ENCODE measurements at regions not wholly inside any gene's neighbourhood (a gene's known extent, or its start where the extent isn't known, plus 50 kb on each side); places are given as distances from the start of the nearest gene placed in this dataset.

GRCh38 chr4:179415037-179415846 is 1973.0 kb upstream of the AGA start:
- Histone ChIP-seq H3K9me3 (replicated peaks; ENCODE audit: low read length) (no peaks in the 10 kb centered on the region), H3K27me3 (ENCODE audit: control insufficient read depth, insufficient read depth, low read length) (no peaks in the 10 kb centered on the region), H3K4me3 (ENCODE audit: low read length) (no peak overlapping the region), H3K36me3 (ENCODE audit: insufficient read depth, low read length) (no peaks in the 10 kb centered on the region), H3K4me1 (ENCODE audit: control insufficient read depth, insufficient read depth, low read length) (no peaks in the 10 kb centered on the region), H3K4me2 (ENCODE audit: low read length) (no peak overlapping the region), H3K9ac (ENCODE audit: low read depth, low read length) (no peak overlapping the region)

GRCh38 chr4:179415847-179416223 is 1973.6 kb upstream of the AGA start:
- Histone ChIP-seq H3K9me3 (replicated peaks; ENCODE audit: low read length) (no peaks in the 10 kb centered on the region), H3K27me3 (ENCODE audit: control insufficient read depth, insufficient read depth, low read length) (no peaks in the 10 kb centered on the region), H3K36me3 (ENCODE audit: insufficient read depth, low read length) (no peaks in the 10 kb centered on the region), H3K4me1 (ENCODE audit: control insufficient read depth, insufficient read depth, low read length) (no peaks in the 10 kb centered on the region), H3K9ac (ENCODE audit: low read depth, low read length) (no peak overlapping the region), H3K4me3 (ENCODE audit: low read length) (no peak overlapping the region), H3K4me2 (ENCODE audit: low read length) (no peak overlapping the region)

- Histone ChIP-seq H3K9ac (ENCODE audit: low read depth, low read length) (no peak overlapping the region), H3K36me3 (ENCODE audit: insufficient read depth, low read length) (no peaks in the 10 kb centered on the region), H3K9me3 (replicated peaks; ENCODE audit: low read length) (no peaks in the 10 kb centered on the region), H3K4me3 (ENCODE audit: low read length) (no peak overlapping the region), H3K4me2 (ENCODE audit: low read length) (no peak overlapping the region), H3K4me1 (ENCODE audit: control insufficient read depth, insufficient read depth, low read length) (no peaks in the 10 kb centered on the region), H3K27me3 (ENCODE audit: control insufficient read depth, insufficient read depth, low read length) (no peaks in the 10 kb centered on the region)
Measured at GRCh38 chr4:179417357-179417756, 1975.1 kb upstream of the AGA start.

GRCh38 chr4:179437962-179438361 is 1995.7 kb upstream of the AGA start:
- Histone ChIP-seq H3K36me3 (ENCODE audit: insufficient read depth, low read length) (no peaks in the 10 kb centered on the region), H3K4me2 (ENCODE audit: low read length) (no peak overlapping the region), H3K27me3 (ENCODE audit: control insufficient read depth, insufficient read depth, low read length) (no peaks in the 10 kb centered on the region), H3K4me3 (ENCODE audit: low read length) (no peak overlapping the region), H3K9ac (ENCODE audit: low read depth, low read length) (no peak overlapping the region), H3K4me1 (ENCODE audit: control insufficient read depth, insufficient read depth, low read length) (no peaks in the 10 kb centered on the region), H3K9me3 (replicated peaks; ENCODE audit: low read length) (no peaks in the 10 kb centered on the region)

- Histone ChIP-seq H3K4me3 (ENCODE audit: low read length) (no peak overlapping the region), H3K27me3 (ENCODE audit: control insufficient read depth, insufficient read depth, low read length) (no peaks in the 10 kb centered on the region), H3K9ac (ENCODE audit: low read depth, low read length) (no peak overlapping the region)
Measured at GRCh38 chr4:179441596-179441995, 1999.4 kb upstream of the AGA start.

GRCh38 chr4:179447308-179447707 is 2005.1 kb upstream of the AGA start:
- no peak overlapping the region for H3K4me2 ChIP-seq (ENCODE audit: low read length)
- no peaks in the 10 kb centered on the region for H3K4me1 ChIP-seq (ENCODE audit: control insufficient read depth, insufficient read depth, low read length)
- peaks cover 9% of the 10 kb centered on the region for H3K9me3 ChIP-seq (replicated peaks; ENCODE audit: low read length)

More at GRCh38 chr4:179441596-179441995, 1999.4 kb upstream of the AGA start:
- no peaks in the 10 kb centered on the region for H3K36me3 ChIP-seq (ENCODE audit: insufficient read depth, low read length)
- peaks cover 9% of the 10 kb centered on the region for H3K9me3 ChIP-seq (replicated peaks; ENCODE audit: low read length)
- H3K4me2 ChIP-seq (ENCODE audit: low read length), result no peak overlapping the region
- H3K4me1 ChIP-seq (ENCODE audit: control insufficient read depth, insufficient read depth, low read length), result no peaks in the 10 kb centered on the region

GRCh38 chr4:179465131-179465797 is 2023.0 kb upstream of the AGA start:
- Histone ChIP-seq H3K4me1 (ENCODE audit: control insufficient read depth, insufficient read depth, low read length) (no peaks in the 10 kb centered on the region), H3K27me3 (ENCODE audit: control insufficient read depth, insufficient read depth, low read length) (no peaks in the 10 kb centered on the region), H3K9ac (ENCODE audit: low read depth, low read length) (no peak overlapping the region), H3K36me3 (ENCODE audit: insufficient read depth, low read length) (no peaks in the 10 kb centered on the region), H3K9me3 (replicated peaks; ENCODE audit: low read length) (no peaks in the 10 kb centered on the region), H3K4me3 (ENCODE audit: low read length) (no peak overlapping the region), H3K4me2 (ENCODE audit: low read length) (no peak overlapping the region)

More at GRCh38 chr4:179447308-179447707, 2005.1 kb upstream of the AGA start:
- no peak overlapping the region for H3K4me3 ChIP-seq (ENCODE audit: low read length)
- H3K27me3 ChIP-seq (ENCODE audit: control insufficient read depth, insufficient read depth, low read length), result no peaks in the 10 kb centered on the region
- no peak overlapping the region for H3K9ac ChIP-seq (ENCODE audit: low read depth, low read length)
- H3K36me3 ChIP-seq (ENCODE audit: insufficient read depth, low read length), result no peaks in the 10 kb centered on the region

GRCh38 chr4:179467878-179468277 is 2025.6 kb upstream of the AGA start:
- Histone ChIP-seq H3K9ac (ENCODE audit: low read depth, low read length) (no peak overlapping the region), H3K9me3 (replicated peaks; ENCODE audit: low read length) (no peaks in the 10 kb centered on the region), H3K4me1 (ENCODE audit: control insufficient read depth, insufficient read depth, low read length) (no peaks in the 10 kb centered on the region), H3K4me3 (ENCODE audit: low read length) (no peak overlapping the region), H3K4me2 (ENCODE audit: low read length) (no peak overlapping the region), H3K36me3 (ENCODE audit: insufficient read depth, low read length) (no peaks in the 10 kb centered on the region), H3K27me3 (ENCODE audit: control insufficient read depth, insufficient read depth, low read length) (no peaks in the 10 kb centered on the region)

GRCh38 chr4:179472164-179472563 is 2029.9 kb upstream of the AGA start:
- no peaks in the 10 kb centered on the region for H3K36me3 ChIP-seq (ENCODE audit: insufficient read depth, low read length)
- H3K9ac ChIP-seq (ENCODE audit: low read depth, low read length), result no peak overlapping the region
- H3K9me3 ChIP-seq (replicated peaks; ENCODE audit: low read length), result no peaks in the 10 kb centered on the region
- H3K4me3 ChIP-seq (ENCODE audit: low read length), result no peak overlapping the region
- no peak overlapping the region for H3K4me2 ChIP-seq (ENCODE audit: low read length)
- no peaks in the 10 kb centered on the region for H3K4me1 ChIP-seq (ENCODE audit: control insufficient read depth, insufficient read depth, low read length)
- no peaks in the 10 kb centered on the region for H3K27me3 ChIP-seq (ENCODE audit: control insufficient read depth, insufficient read depth, low read length)

GRCh38 chr4:179478608-179479007 is 2036.4 kb upstream of the AGA start:
- H3K9me3 ChIP-seq (replicated peaks; ENCODE audit: low read length), result no peaks in the 10 kb centered on the region
- H3K4me1 ChIP-seq (ENCODE audit: control insufficient read depth, insufficient read depth, low read length), result no peaks in the 10 kb centered on the region
- no peaks in the 10 kb centered on the region for H3K27me3 ChIP-seq (ENCODE audit: control insufficient read depth, insufficient read depth, low read length)
- H3K9ac ChIP-seq (ENCODE audit: low read depth, low read length), result no peak overlapping the region
- H3K36me3 ChIP-seq (ENCODE audit: insufficient read depth, low read length), result no peaks in the 10 kb centered on the region
- H3K4me2 ChIP-seq (ENCODE audit: low read length), result no peak overlapping the region
- no peak overlapping the region for H3K4me3 ChIP-seq (ENCODE audit: low read length)

- peaks cover 8% of the 10 kb centered on the region for H3K9me3 ChIP-seq (replicated peaks; ENCODE audit: low read length)
- no peak overlapping the region for H3K9ac ChIP-seq (ENCODE audit: low read depth, low read length)
- no peak overlapping the region for H3K4me3 ChIP-seq (ENCODE audit: low read length)
- no peaks in the 10 kb centered on the region for H3K4me1 ChIP-seq (ENCODE audit: control insufficient read depth, insufficient read depth, low read length)
- no peaks in the 10 kb centered on the region for H3K27me3 ChIP-seq (ENCODE audit: control insufficient read depth, insufficient read depth, low read length)
- no peak overlapping the region for H3K4me2 ChIP-seq (ENCODE audit: low read length)
- H3K36me3 ChIP-seq (ENCODE audit: insufficient read depth, low read length), result no peaks in the 10 kb centered on the region
Measured at GRCh38 chr4:179485781-179486180, 2043.5 kb upstream of the AGA start.
